ENCODE measurements at regions not wholly inside any gene's neighbourhood (a gene's known extent, or its start where the extent isn't known, plus 50 kb on each side); places are given as distances from the start of the nearest gene placed in this dataset.

DNA sequence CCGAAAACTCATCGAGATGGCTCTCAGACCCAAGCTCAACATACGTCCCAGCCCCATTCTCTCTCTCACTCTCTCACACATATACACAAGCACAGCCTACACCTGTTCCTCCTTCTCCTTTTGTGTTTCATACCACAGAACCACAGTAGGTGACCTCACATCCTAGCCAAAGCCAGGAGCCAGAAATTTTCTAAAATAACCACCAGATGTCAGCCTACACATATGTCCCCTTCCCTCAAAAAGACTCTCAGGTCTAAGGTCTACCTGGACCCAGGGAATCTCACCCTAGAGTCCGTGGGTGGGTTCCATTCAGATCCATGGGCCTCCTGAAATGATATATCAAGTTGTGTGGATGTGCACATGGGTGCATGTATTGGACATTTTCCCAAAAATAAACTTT is 104.2 kb upstream of the IPO5 start:
- TF ChIP-seq SP1 (IDR thresholded peaks at IDR 0.05): no peak
- TF ChIP-seq ARNT (IDR thresholded peaks at IDR 0.05): no peak
- TF ChIP-seq FOXA1 (IDR thresholded peaks at IDR 0.05): no peak
- TF ChIP-seq ZNF384 (IDR thresholded peaks at IDR 0.05): no peak
